HG03175 (cell line): ENCODE measurements at regions not wholly inside any gene's neighbourhood (a gene's known extent, or its start where the extent isn't known, plus 50 kb on each side); places are given as distances from the start of the nearest gene placed in this dataset.

Source experiments
- ATAC-seq: cut with Tn5 transposase; IDR thresholded peaks from one replicate; pipeline ENCODE4 v1.9.1; 2021; ENCODE audit warnings: mild to moderate bottlenecking, moderate library complexity; ENCODE audit not compliant: unreplicated experiment

GRCh38 chr2:64196963-64197362 lies 52.7 kb upstream of the PELI1 start:
- ATAC-seq: no peak

GRCh38 chr2:64201151-64201550 lies 56.9 kb upstream of the PELI1 start:
- no peak for ATAC-seq

- ATAC-seq: no peak
Measured at GRCh38 chr2:64202206-64202845, 58.1 kb upstream of the PELI1 start.

GRCh38 chr2:64203131-64203857 lies 59.1 kb upstream of the PELI1 start:
- no peak for ATAC-seq

- ATAC-seq: peak; percentile 63
Measured at GRCh38 chr2:64203858-64204632, 59.8 kb upstream of the PELI1 start.

GRCh38 chr2:64204703-64205102 lies 60.5 kb upstream of the PELI1 start:
- ATAC-seq: no peak

GRCh38 chr2:64205415-64205814 lies 61.2 kb upstream of the PELI1 start:
- ATAC-seq: no peak

GRCh38 chr2:64207573-64207972 lies 63.4 kb upstream of the PELI1 start:
- no peak for ATAC-seq

GRCh38 chr2:64210816-64211215 lies 66.6 kb upstream of the PELI1 start:
- no peak for ATAC-seq

- ATAC-seq: no peak
Measured at GRCh38 chr2:64211276-64211921, 67.2 kb upstream of the PELI1 start.

GRCh38 chr2:64212346-64212745 lies 68.1 kb upstream of the PELI1 start:
- no peak for ATAC-seq

GRCh38 chr2:64212801-64213321 lies 68.6 kb upstream of the PELI1 start:
- peak; percentile 29 for ATAC-seq

- ATAC-seq: peak; percentile 49
Measured at GRCh38 chr2:64213532-64214275, 69.5 kb upstream of the PELI1 start.

- ATAC-seq: peak; percentile 69
Measured at GRCh38 chr2:64214281-64215115, 70.3 kb upstream of the PELI1 start.

- ATAC-seq: no peak
Measured at GRCh38 chr2:64217198-64217869, 73.1 kb upstream of the PELI1 start.

- ATAC-seq: no peak
Measured at GRCh38 chr2:64218137-64218802, 74.0 kb upstream of the PELI1 start.

- ATAC-seq: no peak
Measured at GRCh38 chr2:64219149-64219548, 74.9 kb upstream of the PELI1 start.

GRCh38 chr2:64220265-64220664 lies 76.0 kb upstream of the PELI1 start:
- no peak for ATAC-seq
